ENCODE measurements at regions not wholly inside any gene's neighbourhood (a gene's known extent, or its start where the extent isn't known, plus 50 kb on each side); places are given as distances from the start of the nearest gene placed in this dataset.

GRCh38 chr5:14066326-14066725 is 76.8 kb upstream of the TRIO start:
- POLR2A ChIA-PET = interaction anchor here (0.6 kb wide), 1 partner anchor 50 kb away, joined by 9 read pairs; no protein-coding TSS in a partner anchor
- CTCF ChIA-PET = no interaction called here
- DNase-seq (ENCODE audit: low spot score) (no peak), ATAC-seq (no peak)
- no peaks in the 10 kb centered on the region for H3K4me1 Mint-ChIP-seq
- no peaks in the 10 kb centered on the region; the same call in 1 of the 2 replicates for H3K27me3 Mint-ChIP-seq (ENCODE audit: low read depth)
- H3K4me3 Mint-ChIP-seq = no peak overlapping the region
- H3K9me3 Mint-ChIP-seq = no peaks in the 10 kb centered on the region
- H3K36me3 Mint-ChIP-seq = no peaks in the 10 kb centered on the region
- no peak overlapping the region for H3K27ac Mint-ChIP-seq
- no peak for TF ChIP-seq TCF7 (CRISPR knock-in tag; IDR thresholded peaks at IDR 0.05; ENCODE audit: low read depth)
- no peak for TF ChIP-seq NFATC4 (CRISPR knock-in tag; IDR thresholded peaks at IDR 0.05)
- no peak for TF ChIP-seq NFYB (CRISPR knock-in tag; conservative IDR thresholded peaks at IDR 0.05; ENCODE audit: low read depth)
- TF ChIP-seq GABPB1 (CRISPR knock-in tag; IDR thresholded peaks at IDR 0.05) = no peak
- TF ChIP-seq ZSCAN18 (CRISPR knock-in tag; IDR thresholded peaks at IDR 0.05) = no peak
- no peak for TF ChIP-seq ZNF671 (CRISPR knock-in tag; IDR thresholded peaks at IDR 0.05)
- TF ChIP-seq AR (CRISPR knock-in tag; IDR thresholded peaks at IDR 0.05) = no peak

DNA sequence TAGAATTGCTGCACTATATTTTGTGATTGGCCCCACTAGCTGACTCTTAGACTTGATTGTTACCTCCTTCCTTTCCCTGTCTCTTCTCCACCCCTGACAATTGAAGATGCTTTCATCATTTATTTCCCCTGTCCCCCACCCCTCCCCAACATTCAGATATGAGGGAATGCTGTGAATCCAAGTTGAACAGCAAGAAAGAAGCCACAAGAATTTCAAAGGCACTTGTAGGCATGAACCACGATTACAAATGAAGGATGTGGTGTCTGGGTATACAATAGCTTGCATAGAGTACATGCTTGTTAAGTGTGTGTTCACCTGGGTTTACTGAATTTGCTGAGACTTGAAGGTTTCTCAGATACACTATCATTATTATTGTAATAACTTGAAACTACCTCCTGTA is 78.3 kb upstream of the TRIO start:
- H3K27me3 Mint-ChIP-seq (ENCODE audit: low read depth) = no peaks in the 10 kb centered on the region; the same call in 1 of the 2 replicates
- ATAC-seq (no peak), DNase-seq (ENCODE audit: low spot score) (no peak)
- no peaks in the 10 kb centered on the region for H3K36me3 Mint-ChIP-seq
- H3K9me3 Mint-ChIP-seq = peaks cover 12% of the 10 kb centered on the region
- H3K4me3 Mint-ChIP-seq = no peak overlapping the region
- TF ChIP-seq ZNF532 (CRISPR knock-in tag; IDR thresholded peaks at IDR 0.05; ENCODE audit: borderline replicate concordance) (no peak), EMX1 (CRISPR knock-in tag; IDR thresholded peaks at IDR 0.05) (no peak), ETV6 (CRISPR knock-in tag; IDR thresholded peaks at IDR 0.05) (no peak), MXD4 (CRISPR knock-in tag; IDR thresholded peaks at IDR 0.05; ENCODE audit: borderline replicate concordance) (no peak)
- TF ChIP-seq, protein P1, sequence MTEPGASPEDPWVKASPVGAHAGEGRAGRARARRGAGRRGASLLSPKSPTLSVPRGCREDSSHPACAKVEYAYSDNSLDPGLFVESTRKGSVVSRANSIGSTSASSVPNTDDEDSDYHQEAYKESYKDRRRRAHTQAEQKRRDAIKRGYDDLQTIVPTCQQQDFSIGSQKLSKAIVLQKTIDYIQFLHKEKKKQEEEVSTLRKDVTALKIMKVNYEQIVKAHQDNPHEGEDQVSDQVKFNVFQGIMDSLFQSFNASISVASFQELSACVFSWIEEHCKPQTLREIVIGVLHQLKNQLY (CRISPR knock-in tag; IDR thresholded peaks at IDR 0.05) = no peak
- POLR2A ChIA-PET = no interaction called here
- CTCF ChIA-PET = no interaction called here
- no peak overlapping the region for H3K27ac Mint-ChIP-seq
- H3K4me1 Mint-ChIP-seq = no peaks in the 10 kb centered on the region

DNA sequence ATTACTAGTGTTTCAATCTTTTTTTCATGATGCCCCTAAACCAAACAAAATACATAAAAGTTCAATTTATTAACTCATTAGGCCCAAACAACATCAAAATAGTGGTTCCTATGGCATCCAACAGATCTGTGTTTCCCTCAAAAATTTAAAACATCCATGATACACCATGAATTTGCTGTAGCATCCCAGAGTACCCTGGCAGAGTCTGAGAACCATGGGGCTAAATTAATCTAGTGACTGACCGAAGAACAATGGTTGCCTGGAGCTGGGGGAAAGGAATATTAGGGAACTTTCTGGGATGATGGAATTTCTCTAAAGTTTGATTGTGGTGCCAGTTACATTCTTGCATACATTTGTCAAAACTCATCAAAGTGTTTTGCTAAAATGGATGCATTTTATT is 79.5 kb upstream of the TRIO start:
- Mint-ChIP-seq H3K4me3 (no peak overlapping the region), H3K36me3 (no peaks in the 10 kb centered on the region), H3K27ac (no peak overlapping the region), H3K4me1 (no peaks in the 10 kb centered on the region), H3K9me3 (peaks cover 12% of the 10 kb centered on the region), H3K27me3 (ENCODE audit: low read depth) (no peaks in the 10 kb centered on the region; the same call in 1 of the 2 replicates)
- DNase-seq (ENCODE audit: low spot score) (no peak), ATAC-seq (no peak)
- ChIA-PET CTCF (no interaction called here), POLR2A (no interaction called here)
- TF ChIP-seq ZMAT4 (CRISPR knock-in tag; IDR thresholded peaks at IDR 0.05) = no peak
- no peak for TF ChIP-seq HMGA2 (CRISPR knock-in tag; IDR thresholded peaks at IDR 0.05)
- no peak for TF ChIP-seq MYBL2 (CRISPR knock-in tag; IDR thresholded peaks at IDR 0.05)
- TF ChIP-seq, protein P2, sequence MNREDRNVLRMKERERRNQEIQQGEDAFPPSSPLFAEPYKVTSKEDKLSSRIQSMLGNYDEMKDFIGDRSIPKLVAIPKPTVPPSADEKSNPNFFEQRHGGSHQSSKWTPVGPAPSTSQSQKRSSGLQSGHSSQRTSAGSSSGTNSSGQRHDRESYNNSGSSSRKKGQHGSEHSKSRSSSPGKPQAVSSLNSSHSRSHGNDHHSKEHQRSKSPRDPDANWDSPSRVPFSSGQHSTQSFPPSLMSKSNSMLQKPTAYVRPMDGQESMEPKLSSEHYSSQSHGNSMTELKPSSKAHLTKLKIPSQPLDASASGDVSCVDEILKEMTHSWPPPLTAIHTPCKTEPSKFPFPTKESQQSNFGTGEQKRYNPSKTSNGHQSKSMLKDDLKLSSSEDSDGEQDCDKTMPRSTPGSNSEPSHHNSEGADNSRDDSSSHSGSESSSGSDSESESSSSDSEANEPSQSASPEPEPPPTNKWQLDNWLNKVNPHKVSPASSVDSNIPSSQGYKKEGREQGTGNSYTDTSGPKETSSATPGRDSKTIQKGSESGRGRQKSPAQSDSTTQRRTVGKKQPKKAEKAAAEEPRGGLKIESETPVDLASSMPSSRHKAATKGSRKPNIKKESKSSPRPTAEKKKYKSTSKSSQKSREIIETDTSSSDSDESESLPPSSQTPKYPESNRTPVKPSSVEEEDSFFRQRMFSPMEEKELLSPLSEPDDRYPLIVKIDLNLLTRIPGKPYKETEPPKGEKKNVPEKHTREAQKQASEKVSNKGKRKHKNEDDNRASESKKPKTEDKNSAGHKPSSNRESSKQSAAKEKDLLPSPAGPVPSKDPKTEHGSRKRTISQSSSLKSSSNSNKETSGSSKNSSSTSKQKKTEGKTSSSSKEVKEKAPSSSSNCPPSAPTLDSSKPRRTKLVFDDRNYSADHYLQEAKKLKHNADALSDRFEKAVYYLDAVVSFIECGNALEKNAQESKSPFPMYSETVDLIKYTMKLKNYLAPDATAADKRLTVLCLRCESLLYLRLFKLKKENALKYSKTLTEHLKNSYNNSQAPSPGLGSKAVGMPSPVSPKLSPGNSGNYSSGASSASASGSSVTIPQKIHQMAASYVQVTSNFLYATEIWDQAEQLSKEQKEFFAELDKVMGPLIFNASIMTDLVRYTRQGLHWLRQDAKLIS (CRISPR knock-in tag; IDR thresholded peaks at IDR 0.05; ENCODE audit: borderline replicate concordance) = no peak
- TF ChIP-seq ZSCAN18 (CRISPR knock-in tag; IDR thresholded peaks at IDR 0.05) = no peak
- TF ChIP-seq KAT7 (CRISPR knock-in tag; IDR thresholded peaks at IDR 0.05; ENCODE audit: borderline replicate concordance) = no peak
- TF ChIP-seq ESRRA (CRISPR knock-in tag; IDR thresholded peaks at IDR 0.05; ENCODE audit: borderline replicate concordance) = no peak

All from WTC11 (cell line).